ENCODE measurements at regions not wholly inside any gene's neighbourhood (a gene's known extent, or its start where the extent isn't known, plus 50 kb on each side); places are given as distances from the start of the nearest gene placed in this dataset.

DNA sequence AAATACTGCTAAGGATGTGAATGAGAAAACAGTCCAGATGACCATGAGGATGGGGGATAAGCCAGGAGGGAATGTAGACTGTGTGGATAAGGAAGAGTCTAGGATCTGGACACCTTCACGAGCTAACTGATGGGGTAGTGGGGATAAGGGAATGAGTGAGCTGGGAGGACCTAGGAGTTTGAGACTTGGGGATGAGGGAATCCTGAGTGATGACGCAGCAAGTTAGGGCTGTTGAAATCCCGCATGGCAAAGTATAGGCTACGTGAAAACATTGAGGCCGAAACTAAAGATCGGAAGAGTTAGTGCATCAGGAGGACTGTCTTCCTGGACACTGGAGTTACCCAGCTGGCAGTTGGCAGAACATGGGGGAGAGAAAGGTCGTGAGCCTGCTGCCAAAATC lies 129.2 kb upstream of the EEA1 start:
- Histone ChIP-seq H3K36me3 (no peaks in the 10 kb centered on the region), H3K27me3 (no peaks in the 10 kb centered on the region), H3K4me1 (peaks cover 0 to 15% of the 10 kb centered on the region in 2 donors), H3K4me3 (no peak overlapping the region), H3K9me3 (no peaks in the 10 kb centered on the region), H3K27ac (no peak overlapping the region)
- intact Hi-C loops (cut with DNase I) = no loop called here
- DNase-seq (ENCODE audit: low spot score in 2 of 2) = no peak
- TF ChIP-seq, protein P1, sequence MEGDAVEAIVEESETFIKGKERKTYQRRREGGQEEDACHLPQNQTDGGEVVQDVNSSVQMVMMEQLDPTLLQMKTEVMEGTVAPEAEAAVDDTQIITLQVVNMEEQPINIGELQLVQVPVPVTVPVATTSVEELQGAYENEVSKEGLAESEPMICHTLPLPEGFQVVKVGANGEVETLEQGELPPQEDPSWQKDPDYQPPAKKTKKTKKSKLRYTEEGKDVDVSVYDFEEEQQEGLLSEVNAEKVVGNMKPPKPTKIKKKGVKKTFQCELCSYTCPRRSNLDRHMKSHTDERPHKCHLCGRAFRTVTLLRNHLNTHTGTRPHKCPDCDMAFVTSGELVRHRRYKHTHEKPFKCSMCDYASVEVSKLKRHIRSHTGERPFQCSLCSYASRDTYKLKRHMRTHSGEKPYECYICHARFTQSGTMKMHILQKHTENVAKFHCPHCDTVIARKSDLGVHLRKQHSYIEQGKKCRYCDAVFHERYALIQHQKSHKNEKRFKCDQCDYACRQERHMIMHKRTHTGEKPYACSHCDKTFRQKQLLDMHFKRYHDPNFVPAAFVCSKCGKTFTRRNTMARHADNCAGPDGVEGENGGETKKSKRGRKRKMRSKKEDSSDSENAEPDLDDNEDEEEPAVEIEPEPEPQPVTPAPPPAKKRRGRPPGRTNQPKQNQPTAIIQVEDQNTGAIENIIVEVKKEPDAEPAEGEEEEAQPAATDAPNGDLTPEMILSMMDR (IDR thresholded peaks at IDR 0.05) = no peak

DNA sequence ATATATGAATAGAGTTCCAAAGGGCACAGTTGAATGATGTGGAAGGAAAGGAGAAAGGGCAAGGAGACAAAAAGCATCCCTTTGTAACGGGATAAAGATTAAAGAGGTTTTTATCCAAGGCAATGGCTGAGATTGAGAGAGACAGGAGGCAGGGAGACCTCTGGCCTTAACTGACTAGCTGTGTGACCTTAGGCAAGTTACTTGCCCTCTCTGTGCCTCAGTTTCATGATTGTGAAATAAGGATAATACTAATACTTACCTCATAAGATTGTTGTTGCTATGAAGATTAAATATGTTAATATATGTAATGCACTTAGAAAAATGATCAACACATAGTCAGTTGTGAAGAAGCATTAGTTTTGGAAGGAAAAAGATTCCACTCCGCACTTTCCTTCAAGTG lies 130.2 kb upstream of the EEA1 start:
- no peak for DNase-seq (ENCODE audit: low spot score in 2 of 2)
- TF ChIP-seq, protein P1 (IDR thresholded peaks at IDR 0.05) = no peak
- H3K27me3 ChIP-seq = no peaks in the 10 kb centered on the region
- H3K9me3 ChIP-seq = no peaks in the 10 kb centered on the region
- no peak overlapping the region for H3K27ac ChIP-seq
- intact Hi-C loops (cut with DNase I) = no loop called here
- H3K4me1 ChIP-seq = peaks cover 0 to 15% of the 10 kb centered on the region in 2 donors
- H3K4me3 ChIP-seq = no peak overlapping the region
- H3K36me3 ChIP-seq = no peaks in the 10 kb centered on the region

DNA sequence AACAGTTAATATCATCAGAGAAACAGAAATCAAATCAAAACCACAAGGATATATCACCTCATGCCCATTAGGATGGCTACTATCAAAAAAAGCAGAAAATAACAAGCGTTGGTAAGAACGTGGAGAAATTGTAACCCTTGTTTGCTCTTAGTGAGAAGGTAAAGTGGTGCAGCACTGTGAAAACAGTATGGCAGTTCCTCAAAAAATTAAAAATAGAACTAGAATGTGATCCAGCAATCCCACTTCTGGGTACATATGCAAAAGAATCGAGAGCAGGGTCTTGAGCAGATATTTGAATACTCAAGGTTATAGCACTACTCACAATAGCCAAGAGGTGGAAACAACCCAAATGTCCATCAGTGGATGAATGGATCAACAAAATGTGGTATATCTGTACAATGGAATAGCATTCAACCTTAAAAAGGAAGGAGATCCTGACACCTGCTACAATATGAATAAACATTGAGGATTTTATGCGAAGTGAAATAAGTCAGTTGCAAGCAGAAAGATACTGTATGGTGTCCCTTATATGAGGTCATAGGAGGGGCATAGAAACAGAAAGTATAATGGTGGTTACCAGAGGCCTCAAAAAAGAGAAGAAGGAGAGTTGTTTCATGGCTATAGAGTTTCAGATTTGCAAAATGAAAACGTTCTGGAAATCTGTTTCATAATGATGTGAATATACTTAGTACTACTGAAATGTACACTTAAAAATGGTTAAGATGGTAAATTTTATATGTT lies 131.0 kb upstream of the EEA1 start:
- Histone ChIP-seq H3K4me3 (no peak overlapping the region), H3K27me3 (no peaks in the 10 kb centered on the region), H3K4me1 (peaks cover 0 to 15% of the 10 kb centered on the region in 2 donors), H3K9me3 (no peaks in the 10 kb centered on the region), H3K36me3 (no peaks in the 10 kb centered on the region), H3K27ac (peak overlapping the region; percentile 15 to 83)
- DNase-seq (ENCODE audit: low spot score in 2 of 2) = no peak
- TF ChIP-seq, protein P1 (IDR thresholded peaks at IDR 0.05) = no peak
- intact Hi-C loops (cut with DNase I) = no loop called here

DNA sequence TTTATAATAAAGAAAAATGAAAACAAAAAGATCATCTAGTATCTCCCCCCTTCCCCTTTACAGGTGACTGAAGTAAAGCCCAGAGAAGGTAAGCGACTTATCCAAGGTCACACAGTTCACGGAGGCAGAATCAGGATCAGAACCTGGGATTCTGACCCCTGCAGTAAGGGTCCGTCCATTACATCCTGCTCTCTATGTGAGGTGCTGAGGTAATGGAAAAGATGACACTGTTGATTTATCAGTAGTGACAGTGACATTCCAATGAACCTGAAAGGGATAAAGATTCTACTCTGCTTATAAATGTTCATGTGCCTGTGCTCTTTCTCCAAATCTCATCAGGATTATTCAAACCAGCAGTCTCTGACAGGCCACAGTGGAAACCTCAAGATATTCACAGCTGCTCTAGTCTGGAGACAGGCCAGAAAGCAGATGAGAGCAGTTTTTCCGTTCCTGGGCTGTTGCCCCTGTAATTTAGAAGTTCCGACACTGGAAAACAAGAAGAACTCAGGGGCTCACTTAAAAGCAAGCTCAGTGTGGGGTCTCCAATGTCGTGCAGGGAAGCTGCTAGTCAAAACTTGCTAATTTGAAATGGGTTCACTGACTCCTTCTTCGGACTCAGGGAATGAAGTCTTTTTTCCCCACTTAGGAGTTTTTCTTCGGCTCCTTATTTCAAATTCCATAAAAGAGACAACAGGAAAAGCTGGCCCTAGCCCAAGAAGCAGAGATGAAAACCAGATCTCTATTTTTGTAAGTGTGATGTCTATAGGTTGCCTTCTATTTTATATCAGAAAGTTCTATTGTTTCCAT lies 131.8 kb upstream of the EEA1 start:
- no peak for DNase-seq (ENCODE audit: low spot score in 2 of 2)
- intact Hi-C loops (cut with DNase I) = no loop called here
- H3K4me3 ChIP-seq = peak overlapping the region in 1 of 2 donors; percentile 21
- TF ChIP-seq, protein P1 (IDR thresholded peaks at IDR 0.05) = no peak
- no peaks in the 10 kb centered on the region for H3K36me3 ChIP-seq
- H3K4me1 ChIP-seq = peaks cover 0 to 15% of the 10 kb centered on the region in 2 donors
- peak overlapping the region; percentile 15 to 83 for H3K27ac ChIP-seq
- no peaks in the 10 kb centered on the region for H3K9me3 ChIP-seq
- H3K27me3 ChIP-seq = no peaks in the 10 kb centered on the region

DNA sequence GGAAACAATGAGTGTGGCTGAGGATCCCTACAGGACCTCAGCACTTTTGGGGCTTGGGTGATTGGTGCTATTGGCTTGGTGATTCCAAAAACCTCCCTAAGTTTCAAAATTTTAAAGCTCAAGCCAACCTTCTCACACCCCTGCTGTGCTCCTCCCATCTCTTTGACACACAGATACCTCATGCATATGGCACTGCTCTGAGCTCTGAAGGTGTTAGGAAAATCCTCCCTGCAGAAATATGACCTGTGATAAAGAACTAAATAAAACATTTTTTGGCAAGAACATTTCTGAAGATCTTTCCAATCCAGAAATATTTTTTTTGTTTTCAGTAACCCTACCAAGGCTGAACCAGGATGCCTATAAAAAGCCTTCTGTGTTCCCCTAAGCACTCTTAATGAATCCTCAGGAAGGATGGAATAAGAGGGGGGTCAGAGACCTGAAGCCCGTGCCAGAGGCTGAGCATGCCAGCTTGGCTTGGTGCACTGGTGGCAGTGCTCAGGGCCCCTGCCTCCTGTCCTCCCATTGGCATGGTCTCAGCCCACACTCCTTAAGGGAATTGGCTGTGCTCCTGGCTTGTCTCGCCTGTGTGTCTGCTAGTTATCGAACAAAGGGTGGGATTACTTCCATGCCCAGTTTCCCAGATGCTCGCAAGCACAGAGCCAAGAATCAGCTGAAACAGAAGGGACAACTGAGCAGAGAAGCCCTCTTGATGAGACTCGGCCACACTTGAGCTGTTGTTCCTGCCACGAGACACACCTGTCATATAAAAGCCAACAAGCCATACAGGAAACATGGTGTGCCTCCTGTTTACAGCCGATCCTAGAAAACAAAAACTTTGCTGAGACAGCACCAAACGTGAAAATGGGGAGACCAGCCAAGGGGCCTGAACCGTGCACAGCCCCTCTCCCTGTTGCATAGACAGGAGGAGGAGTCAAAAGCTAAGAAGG lies 132.7 kb upstream of the EEA1 start:
- intact Hi-C loops (cut with DNase I) = no loop called here
- H3K27me3 ChIP-seq = no peaks in the 10 kb centered on the region
- peak overlapping the region in 1 of 2 donors; percentile 21 for H3K4me3 ChIP-seq
- peak in 1 of 2 donors; percentile 63 for DNase-seq (ENCODE audit: low spot score in 2 of 2)
- no peaks in the 10 kb centered on the region for H3K36me3 ChIP-seq
- H3K27ac ChIP-seq = peak overlapping the region; percentile 15 to 83
- no peaks in the 10 kb centered on the region for H3K9me3 ChIP-seq
- TF ChIP-seq, protein P1 (IDR thresholded peaks at IDR 0.05) = no peak
- H3K4me1 ChIP-seq = peaks cover 0 to 15% of the 10 kb centered on the region in 2 donors
